GM19023 (cell line): ENCODE measurements at regions not wholly inside any gene's neighbourhood (a gene's known extent, or its start where the extent isn't known, plus 50 kb on each side); places are given as distances from the start of the nearest gene placed in this dataset.

Experiments
- ATAC-seq: cut with Tn5 transposase; IDR thresholded peaks from one replicate; pipeline ENCODE4 v1.9.1; 2021; ENCODE audit warnings: mild to moderate bottlenecking, moderate library complexity; ENCODE audit not compliant: unreplicated experiment

DNA sequence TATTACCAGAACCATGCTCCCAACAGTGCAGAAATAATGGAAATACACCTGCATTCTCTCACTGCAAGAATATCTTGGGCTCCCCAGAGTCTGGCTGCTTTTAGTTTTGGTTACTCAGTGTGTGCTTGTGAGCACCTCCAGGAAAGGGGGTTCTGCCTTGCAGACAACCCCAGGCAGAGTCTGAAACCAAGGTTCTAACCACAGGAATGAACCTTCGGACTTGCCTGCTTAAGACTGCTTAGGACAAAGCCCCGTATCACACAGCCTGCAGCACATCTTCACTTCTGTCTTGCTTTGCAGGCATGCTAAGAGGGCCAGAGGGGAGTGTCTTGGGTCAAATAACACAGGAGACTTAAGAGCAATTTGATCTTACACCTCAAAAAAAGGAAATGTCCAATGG is 94.8 kb upstream of the SPATA31C2 start:
- ATAC-seq, result no peak

DNA sequence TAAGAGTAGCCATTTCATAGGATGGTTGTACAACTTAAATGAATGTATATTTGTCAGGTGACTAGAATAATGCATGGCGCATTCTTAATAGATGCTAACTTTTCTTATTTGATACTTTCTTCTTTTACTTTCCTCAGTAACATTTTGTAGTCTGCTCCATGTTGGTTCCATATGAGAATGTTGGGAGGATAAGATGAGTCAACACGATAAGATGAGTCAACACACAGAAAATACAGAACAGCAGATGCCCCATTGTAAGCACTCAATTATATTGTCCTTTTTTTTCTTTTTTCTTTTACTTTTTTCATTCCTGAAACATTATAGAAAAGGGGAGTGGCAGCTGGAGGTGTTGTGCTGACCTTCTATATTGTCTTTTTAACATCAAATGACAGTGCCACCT is 92.3 kb upstream of the SPATA31C2 start:
- ATAC-seq, result no peak

DNA sequence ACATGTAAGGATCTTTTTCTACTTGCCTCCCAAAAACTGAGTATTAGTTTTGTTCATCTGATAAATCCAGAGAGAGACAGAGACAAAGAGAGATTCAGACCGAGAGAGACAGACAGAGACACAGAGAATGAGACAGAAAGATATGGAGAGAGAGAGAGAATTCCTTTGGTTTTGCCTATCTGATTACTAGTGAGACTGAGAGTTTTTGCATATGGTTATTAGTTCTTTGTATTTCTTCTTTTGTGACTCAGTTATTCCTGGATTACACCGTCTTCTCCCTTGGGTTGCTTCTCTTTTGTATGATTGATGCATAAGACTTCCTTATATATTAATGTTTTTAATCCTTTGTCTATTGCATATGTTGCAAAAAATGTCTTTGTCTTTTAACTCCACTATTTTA is 91.2 kb upstream of the SPATA31C2 start:
- no peak for ATAC-seq

DNA sequence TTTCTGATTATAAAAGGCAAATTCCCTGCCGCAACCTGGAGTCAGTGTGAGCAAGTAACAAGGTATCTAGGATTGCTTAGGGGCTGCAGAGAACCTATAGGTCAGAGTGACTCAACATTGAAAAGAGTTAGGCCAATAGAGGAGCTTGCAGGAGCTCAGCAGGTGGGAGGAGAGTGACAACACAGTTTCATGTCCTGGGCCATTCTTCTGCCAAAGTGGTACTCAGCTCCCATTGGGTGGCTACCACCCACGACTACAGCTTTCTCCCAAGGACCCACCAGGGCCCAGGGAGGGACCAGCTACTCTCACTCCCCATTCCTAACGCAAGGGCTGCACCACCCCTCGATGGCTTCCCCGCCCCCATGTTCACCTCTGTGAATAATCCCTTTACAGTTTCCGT is 86.7 kb upstream of the SPATA31C2 start:
- no peak for ATAC-seq

DNA sequence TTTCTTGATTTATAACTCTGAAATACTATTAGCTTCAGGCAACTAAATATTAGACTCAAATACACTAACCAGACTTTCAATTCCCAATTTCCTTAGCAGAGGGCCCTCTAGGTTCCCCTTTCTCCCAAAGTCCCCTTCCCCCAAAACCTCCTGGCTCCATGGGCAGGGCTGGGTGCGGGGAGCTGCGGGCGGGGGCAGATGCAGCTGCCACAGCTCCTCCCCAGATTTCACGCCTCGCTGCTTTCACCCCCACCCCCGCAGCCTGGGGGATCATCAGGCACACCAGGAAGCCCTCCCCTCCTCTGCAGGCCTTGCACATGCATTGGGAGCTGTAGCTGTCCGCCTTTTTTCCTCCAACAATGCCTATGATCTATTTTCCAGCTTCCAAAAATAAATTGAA is 82.8 kb upstream of the SPATA31C2 start:
- ATAC-seq, result no peak

DNA sequence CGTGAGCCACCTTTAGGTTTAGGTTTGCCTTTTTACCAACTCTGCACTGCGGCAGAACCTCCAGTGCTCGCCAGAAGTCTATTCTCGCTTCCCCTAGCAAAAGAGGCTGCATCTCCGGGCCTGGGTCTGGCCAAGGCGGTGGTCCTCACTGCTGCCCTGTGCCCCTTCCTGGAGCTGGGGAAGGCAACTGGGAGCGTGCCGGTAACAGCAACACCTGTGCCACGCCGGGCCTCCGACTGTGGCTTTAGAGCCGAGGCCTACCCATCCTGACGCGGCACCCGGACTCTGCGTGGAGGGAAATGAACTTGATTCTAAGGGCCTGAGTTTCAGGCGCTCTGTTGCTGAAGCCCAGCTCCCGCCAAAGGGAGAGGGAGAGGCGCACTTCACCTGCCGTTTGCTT is 82.4 kb upstream of the SPATA31C2 start:
- no peak for ATAC-seq

DNA sequence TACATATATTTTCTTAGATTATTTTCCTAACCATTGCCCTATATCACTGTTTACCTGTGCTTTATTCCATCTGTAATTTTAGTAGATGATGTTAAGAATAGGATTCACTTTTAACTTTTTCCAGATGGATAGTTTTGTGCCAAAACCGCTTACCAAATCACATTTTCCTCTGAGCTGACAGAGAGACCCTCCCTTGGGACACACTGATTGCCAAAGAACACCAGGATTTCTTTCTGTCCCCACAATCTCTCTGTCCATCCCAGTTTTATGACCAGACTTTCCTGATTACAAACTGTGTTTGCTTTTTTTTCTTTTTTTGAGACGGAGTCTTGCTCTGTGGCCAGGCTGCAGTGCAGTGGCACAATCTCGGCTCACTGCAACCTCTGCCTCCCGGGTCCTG is 81.3 kb upstream of the SPATA31C2 start:
- ATAC-seq, result no peak

DNA sequence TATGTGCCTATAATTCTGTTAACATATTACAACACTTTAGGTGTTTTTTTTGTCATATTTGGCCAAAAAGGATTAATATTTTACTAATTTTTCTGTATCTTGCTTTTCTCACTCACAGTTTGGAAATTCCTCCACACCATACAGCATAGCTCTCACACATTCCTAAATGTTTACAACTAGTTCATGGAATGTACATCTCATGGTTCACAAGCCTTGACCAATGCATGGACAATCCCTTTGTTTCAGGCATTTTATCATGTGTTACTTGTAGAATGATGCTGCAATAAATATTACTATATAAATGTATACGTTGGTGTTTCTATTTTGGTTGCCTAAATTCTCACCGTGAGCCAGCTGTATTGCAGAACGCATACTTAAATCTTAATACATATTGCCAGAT is 80.5 kb upstream of the SPATA31C2 start:
- ATAC-seq, result no peak

DNA sequence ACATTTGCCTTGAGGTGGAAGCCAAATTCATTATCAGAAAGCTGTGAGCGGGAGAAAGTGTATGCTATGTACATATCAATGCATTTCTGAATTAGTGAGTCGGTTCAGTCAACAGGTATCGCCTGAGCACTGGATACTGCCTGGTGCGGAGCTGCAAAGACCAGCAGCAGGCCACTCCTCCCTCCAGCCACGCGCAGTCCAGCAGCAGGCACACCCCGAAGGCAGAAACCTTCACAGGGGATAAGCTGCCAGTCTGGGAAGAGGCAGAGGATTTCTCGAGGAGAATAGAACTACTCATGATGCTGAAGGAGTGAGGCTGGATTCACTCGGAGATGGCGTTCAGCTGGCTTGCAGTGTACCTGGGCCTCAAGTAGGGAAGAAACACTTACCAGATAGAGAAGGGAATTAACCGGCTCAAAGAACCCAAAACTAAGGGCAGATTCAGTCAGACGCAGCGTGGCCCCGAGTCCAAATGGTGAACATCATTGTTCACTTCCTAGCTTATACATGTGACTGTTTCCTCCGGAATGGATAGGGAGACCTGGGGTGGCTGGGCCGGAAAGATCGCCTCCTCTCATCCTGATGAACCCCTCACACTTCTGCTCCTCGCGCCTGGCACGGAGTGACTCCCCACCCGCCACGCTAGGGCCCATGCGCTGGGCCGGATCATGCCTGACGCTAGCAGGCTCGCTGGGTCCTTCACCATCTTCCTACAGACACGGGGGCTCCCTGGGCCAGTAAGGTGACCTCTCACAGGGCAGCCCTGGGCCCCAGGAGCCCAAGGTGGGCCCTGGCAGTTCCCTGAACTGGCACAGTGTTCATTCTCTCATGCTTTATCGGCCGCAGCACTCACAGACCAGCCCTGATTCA is 78.1 kb upstream of the SPATA31C2 start:
- ATAC-seq, result no peak

DNA sequence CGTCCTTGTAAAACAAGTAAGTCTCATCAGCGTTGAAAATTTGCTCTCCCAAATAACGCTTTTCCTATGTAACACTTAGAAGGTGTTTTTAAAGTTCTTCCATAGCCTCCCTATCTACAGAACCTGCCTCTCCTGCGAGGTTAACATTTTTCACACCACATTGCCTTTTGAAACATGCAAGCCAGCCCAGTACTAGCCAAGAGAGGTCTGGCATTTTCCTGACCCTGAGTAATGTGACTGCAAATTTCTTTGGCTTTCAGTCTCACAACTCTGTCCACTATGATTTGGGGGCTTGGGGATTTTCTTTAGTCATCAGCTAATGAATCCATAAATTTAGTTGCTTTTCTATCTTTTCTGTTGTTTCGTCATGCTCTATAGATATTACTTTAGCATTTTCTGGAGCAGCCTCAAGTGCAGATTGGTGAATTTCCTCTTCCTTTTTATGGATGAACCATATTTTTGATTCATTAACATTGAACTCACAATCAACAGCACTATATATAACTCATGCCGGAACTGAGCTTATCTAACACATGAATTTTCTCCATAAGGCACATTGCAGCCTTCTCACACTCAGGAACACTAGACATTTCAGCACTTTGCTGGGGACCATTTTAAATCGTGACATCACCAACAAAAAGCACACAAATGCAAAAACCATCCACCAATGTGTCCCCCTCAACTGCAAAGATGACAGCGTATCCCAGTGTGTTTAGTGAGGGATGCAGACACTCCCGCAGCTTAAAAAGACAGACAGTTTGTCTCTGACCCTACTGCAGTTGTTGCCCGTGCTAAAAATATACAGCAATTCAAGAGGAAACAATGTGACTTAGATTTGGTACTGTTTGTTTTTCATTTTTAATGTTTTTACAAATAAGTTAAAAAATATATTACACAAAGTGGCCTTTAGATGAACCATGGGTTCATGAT is 77.2 kb upstream of the SPATA31C2 start:
- no peak for ATAC-seq

DNA sequence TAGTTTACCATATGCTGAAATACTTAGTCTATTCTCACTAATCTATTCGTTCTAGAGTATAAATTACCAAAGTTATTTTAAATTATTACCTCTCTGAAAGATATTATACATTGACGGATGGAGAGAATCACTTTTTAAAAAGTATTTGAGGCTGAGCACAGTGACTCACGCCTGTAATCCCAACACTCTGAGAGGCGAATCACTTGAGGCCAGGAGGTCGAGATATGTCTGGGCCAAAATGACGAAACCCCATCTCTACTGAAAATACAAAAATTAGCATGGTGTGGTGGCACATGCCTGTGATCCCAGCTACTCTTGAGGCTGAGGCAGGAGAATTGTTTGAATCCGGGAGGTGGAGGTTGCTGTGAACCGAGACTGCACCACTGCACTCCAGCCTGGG is 64.0 kb upstream of the SPATA31C2 start:
- ATAC-seq, result no peak

DNA sequence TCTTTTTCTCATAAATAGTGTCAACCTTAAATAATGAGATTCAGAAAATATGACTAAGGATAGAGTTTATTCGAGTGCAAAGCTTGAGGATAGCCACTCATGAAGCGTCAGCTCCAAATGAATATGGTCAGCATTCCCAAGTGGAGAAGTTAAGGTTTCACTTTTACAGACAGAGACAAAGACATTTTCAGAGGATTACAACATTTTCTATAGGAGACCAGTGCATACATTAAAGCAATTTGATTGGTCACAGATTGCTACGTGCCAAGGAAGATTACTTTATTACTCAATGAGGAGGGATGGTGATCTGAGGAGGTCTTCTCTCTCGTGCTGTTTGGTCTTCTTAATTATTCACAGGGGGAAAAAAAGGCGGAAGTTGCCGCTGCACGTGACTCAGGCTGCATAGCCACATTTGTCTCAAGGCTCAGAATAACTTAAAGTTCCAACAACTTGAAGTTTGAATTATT is 60.1 kb upstream of the SPATA31C2 start:
- ATAC-seq, result no peak

DNA sequence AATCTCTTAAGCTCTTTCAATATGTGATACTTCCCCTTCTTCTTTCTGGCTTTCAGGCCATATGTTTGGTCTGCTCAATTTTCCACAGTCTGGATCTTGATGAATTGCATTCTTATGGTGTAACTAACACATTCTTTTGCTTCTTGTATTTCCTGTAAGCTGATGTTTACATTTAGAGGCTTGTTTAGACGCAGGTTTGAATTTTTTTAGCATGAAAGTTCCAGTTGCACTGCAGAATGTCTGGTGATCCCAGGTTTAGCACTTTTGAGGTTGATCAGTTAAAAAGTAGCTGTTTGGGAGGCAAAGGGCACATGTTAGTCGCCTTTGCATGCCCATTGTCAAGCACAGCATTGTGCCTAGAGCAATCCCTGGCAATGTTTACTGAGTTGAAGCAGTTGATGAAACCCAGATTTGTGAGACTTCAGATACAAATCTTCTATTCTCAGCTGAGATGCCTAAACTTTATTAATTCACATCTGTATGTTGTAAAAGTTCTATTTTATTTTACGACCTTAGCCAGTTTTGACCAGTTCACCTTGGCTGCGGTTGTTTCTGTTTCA is 59.6 kb upstream of the SPATA31C2 start:
- ATAC-seq, result no peak

DNA sequence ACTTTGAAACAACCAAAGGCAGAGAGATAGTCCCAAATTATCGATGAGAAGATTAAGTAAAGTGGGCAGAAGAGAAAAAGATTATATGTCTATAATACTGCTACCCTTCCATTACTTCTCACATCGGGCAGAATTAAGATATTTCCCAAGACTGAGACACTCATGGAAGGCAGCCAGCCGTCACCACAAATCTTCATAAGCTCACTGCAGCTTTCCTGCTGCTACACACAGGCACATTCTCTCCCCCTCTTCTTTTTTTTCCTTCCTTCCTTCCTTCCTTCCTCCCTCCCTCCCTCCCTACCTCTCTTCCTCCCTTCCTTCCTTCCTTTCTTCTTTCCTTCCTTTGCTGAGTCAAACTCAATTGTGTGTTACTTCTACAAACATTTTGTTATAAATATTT is 58.7 kb upstream of the SPATA31C2 start:
- no peak for ATAC-seq

DNA sequence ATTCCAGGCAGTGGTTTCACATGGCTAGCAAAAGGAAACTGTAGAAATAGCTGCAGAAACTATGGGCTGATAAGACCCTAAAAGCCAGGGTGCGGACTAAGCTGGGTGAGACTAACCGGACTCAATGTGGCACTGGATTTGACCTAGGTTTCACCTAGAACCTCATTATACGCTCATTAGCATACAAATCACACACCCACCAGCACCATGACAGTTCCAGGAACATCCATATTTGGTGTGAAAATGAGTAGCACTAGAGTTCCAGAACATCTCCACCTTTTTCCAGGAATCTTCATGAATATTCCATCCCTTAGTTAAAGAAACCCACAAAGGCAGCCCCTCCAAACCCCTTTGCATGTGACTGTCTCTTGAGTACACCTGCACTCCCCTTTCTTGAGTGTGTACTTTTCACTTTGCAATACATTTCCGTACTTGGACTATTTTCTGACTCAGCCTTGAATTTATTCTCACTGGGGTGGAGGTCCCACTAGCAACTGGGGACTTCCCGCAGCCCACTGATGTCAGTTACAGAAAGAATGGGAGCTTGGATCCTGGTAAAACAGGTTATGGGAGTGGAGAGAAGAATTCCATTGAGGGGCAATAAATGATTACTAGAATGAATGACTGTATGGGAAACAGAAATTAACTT is 58.0 kb upstream of the SPATA31C2 start:
- no peak for ATAC-seq

DNA sequence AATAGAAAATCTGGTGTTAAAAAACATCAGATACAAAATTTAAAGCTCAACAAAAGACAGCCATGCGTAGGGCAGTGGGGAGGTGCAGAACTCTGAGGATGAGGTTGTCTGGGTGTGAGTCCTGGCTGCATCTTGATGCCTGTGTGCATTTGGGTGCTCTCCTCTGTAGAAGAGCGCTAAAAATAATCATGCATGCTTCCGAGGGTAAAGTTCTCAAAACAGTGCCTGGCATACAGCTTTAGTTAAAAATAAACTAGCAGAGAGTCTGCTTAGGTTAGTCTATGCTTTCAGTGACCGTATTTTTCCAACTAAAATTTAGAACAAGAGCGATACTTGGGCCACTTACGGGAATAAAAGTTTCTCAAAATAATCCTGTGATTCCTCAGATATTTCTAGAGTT is 55.5 kb upstream of the SPATA31C2 start:
- no peak for ATAC-seq

DNA sequence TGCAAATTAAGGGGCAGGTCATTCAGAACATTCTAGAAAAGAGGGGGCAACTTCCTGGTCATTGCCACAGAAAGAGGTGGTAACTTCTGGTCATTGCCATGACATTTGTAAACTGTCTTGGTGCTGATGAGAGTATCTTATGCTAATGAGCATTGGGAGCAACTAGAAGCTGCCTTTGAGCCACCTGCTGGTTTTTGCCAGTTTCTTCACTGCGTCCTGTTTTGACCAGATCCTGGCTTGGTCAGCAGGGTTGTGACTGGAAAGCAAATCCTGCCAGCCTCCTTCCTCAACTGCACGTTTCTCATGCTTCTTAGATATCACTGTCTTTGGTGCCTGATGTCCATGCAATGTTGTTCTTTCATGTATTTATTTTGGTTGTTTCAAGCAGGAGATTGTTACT is 53.2 kb upstream of the SPATA31C2 start:
- ATAC-seq, result no peak

DNA sequence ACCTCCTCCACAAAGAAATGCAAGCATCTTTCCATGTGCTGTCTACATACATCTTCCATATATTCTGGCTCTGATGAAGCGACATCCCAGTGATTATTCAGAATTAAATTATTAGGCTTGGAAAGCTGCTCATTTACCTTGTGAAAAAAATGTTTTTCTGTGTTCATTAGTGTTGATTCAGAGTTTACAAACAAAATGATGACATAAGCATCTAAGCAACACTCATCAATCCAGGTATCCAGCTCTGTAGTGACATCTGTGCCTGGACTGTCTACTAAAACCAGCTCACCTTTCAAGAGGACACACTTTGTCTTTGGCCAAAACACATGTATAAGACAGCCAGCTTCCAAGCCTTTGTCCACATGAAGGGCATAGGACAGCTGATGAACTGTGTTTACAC is 51.1 kb upstream of the SPATA31C2 start:
- ATAC-seq, result no peak
